ENCODE measurements at regions not wholly inside any gene's neighbourhood (a gene's known extent, or its start where the extent isn't known, plus 50 kb on each side); places are given as distances from the start of the nearest gene placed in this dataset.

DNA sequence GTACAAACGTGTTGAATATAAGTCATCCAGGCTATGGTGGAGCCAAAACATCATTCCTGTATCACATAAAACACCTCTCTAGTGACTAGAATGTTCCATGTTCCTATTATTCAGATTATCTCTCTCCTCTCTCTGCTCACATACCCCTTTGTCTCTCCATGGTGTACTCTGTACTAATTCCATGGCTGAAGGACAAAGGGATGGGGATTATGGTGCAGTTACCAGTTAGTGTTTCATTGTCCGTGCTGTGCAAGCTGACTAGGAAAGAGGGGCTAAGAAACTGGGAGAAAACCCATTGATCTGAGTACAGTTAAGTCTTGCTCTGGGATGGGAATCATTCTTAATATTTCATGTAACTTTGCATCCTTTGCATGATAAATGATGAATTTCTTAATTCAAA lies 397.4 kb upstream of the NOX3 start:
- Histone ChIP-seq H3K4me3 (ENCODE audit: low read length) (no peak overlapping the region), H3K4me2 (ENCODE audit: low read length) (no peak overlapping the region), H3F3A (ENCODE audit: insufficient read depth, low read length, poor library complexity, severe bottlenecking) (no peaks in the 10 kb centered on the region), H3K9me2 (ENCODE audit: insufficient read depth, low read length) (no peaks in the 10 kb centered on the region), H4K20me1 (ENCODE audit: insufficient read depth) (no peaks in the 10 kb centered on the region), H3K79me2 (replicated peaks; ENCODE audit: insufficient read depth, low read length) (no peaks in the 10 kb centered on the region), H3K36me3 (ENCODE audit: insufficient read depth, low read length) (no peaks in the 10 kb centered on the region), H3K9ac (ENCODE audit: low read length) (no peak overlapping the region), H3K9me3 (ENCODE audit: low read length) (no peaks in the 10 kb centered on the region), H3K27me3 (ENCODE audit: insufficient read depth, low read depth, low read length) (no peaks in the 10 kb centered on the region), H2AFZ (ENCODE audit: low read depth, low read length) (no peak overlapping the region), H3K27ac (ENCODE audit: low read length) (no peak overlapping the region)
- TF ChIP-seq POLR2AphosphoS5 (IDR thresholded peaks at IDR 0.05) = no peak

DNA sequence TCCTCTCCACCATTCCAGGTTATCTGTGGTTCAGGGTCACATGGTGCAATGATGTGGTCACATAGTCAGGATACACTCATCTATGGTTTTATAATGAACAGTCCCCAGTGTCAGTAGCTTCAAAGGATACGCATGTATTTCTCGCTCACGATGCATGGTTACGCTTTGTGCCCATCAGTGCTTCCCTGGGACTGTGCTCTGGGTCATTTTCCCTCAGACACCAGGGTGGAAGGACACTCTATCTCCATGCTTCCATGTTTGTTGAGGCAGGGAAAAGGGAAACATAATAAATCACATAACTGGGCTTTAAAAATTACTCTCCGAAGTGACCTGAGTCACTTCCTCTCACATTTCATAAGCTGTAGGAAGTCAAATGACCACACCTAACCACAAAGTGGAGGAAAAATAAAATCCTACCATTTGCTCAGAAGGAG lies 394.8 kb upstream of the NOX3 start:
- no peaks in the 10 kb centered on the region for H3K9me2 ChIP-seq (ENCODE audit: insufficient read depth, low read length)
- no peaks in the 10 kb centered on the region for H3F3A ChIP-seq (ENCODE audit: insufficient read depth, low read length, poor library complexity, severe bottlenecking)
- H3K27ac ChIP-seq (ENCODE audit: low read length) = no peak overlapping the region
- H3K36me3 ChIP-seq (ENCODE audit: insufficient read depth, low read length) = no peaks in the 10 kb centered on the region
- H2AFZ ChIP-seq (ENCODE audit: low read depth, low read length) = no peak overlapping the region
- H3K79me2 ChIP-seq (replicated peaks; ENCODE audit: insufficient read depth, low read length) = no peaks in the 10 kb centered on the region
- H3K4me2 ChIP-seq (ENCODE audit: low read length) = no peak overlapping the region
- H3K4me3 ChIP-seq (ENCODE audit: low read length) = no peak overlapping the region
- TF ChIP-seq EZH2 (IDR thresholded peaks at IDR 0.05; ENCODE audit: borderline replicate concordance, insufficient read depth, low read length, poor library complexity, severe bottlenecking) (no peak), POLR2AphosphoS5 (IDR thresholded peaks at IDR 0.05) (no peak), MXI1 (conservative IDR thresholded peaks at IDR 0.05; ENCODE audit: poor library complexity, severe bottlenecking) (no peak), RAD21 (conservative IDR thresholded peaks at IDR 0.05) (no peak), SMC3 (conservative IDR thresholded peaks at IDR 0.05; ENCODE audit: poor library complexity) (no peak), TAF1 (IDR thresholded peaks at IDR 0.05; ENCODE audit: low read depth) (no peak), EP300 (conservative IDR thresholded peaks at IDR 0.05; ENCODE audit: poor library complexity, severe bottlenecking) (no peak)
- TF ChIP-seq, protein P1, sequence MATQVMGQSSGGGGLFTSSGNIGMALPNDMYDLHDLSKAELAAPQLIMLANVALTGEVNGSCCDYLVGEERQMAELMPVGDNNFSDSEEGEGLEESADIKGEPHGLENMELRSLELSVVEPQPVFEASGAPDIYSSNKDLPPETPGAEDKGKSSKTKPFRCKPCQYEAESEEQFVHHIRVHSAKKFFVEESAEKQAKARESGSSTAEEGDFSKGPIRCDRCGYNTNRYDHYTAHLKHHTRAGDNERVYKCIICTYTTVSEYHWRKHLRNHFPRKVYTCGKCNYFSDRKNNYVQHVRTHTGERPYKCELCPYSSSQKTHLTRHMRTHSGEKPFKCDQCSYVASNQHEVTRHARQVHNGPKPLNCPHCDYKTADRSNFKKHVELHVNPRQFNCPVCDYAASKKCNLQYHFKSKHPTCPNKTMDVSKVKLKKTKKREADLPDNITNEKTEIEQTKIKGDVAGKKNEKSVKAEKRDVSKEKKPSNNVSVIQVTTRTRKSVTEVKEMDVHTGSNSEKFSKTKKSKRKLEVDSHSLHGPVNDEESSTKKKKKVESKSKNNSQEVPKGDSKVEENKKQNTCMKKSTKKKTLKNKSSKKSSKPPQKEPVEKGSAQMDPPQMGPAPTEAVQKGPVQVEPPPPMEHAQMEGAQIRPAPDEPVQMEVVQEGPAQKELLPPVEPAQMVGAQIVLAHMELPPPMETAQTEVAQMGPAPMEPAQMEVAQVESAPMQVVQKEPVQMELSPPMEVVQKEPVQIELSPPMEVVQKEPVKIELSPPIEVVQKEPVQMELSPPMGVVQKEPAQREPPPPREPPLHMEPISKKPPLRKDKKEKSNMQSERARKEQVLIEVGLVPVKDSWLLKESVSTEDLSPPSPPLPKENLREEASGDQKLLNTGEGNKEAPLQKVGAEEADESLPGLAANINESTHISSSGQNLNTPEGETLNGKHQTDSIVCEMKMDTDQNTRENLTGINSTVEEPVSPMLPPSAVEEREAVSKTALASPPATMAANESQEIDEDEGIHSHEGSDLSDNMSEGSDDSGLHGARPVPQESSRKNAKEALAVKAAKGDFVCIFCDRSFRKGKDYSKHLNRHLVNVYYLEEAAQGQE (IDR thresholded peaks at IDR 0.05; ENCODE audit: borderline replicate concordance) = no peak
- TF ChIP-seq, protein P2, sequence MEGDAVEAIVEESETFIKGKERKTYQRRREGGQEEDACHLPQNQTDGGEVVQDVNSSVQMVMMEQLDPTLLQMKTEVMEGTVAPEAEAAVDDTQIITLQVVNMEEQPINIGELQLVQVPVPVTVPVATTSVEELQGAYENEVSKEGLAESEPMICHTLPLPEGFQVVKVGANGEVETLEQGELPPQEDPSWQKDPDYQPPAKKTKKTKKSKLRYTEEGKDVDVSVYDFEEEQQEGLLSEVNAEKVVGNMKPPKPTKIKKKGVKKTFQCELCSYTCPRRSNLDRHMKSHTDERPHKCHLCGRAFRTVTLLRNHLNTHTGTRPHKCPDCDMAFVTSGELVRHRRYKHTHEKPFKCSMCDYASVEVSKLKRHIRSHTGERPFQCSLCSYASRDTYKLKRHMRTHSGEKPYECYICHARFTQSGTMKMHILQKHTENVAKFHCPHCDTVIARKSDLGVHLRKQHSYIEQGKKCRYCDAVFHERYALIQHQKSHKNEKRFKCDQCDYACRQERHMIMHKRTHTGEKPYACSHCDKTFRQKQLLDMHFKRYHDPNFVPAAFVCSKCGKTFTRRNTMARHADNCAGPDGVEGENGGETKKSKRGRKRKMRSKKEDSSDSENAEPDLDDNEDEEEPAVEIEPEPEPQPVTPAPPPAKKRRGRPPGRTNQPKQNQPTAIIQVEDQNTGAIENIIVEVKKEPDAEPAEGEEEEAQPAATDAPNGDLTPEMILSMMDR (IDR thresholded peaks at IDR 0.05; ENCODE audit: poor library complexity, severe bottlenecking) = no peak
- no peaks in the 10 kb centered on the region for H3K27me3 ChIP-seq (ENCODE audit: insufficient read depth, low read depth, low read length)
- no peak overlapping the region for H3K9ac ChIP-seq (ENCODE audit: low read length)
- H4K20me1 ChIP-seq (ENCODE audit: insufficient read depth) = no peaks in the 10 kb centered on the region
- H3K9me3 ChIP-seq (ENCODE audit: low read length) = no peaks in the 10 kb centered on the region

DNA sequence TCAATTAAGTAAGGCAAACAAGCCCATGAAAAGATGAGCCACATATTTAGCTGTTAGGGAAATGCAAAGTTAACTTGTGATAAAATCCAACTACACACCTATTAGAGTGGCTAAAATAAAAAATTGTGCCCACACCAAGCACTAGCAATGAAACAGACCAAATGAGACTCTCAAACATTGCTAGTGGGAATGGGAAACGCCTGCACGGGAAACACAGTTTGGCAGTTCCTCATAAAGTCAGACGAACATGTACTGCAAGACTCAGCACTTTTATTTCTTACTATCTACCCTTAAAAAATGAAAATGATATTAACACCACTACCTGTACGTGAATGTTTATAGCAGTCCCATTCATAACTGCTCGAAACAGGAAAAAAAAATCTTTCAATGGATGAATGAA lies 392.1 kb upstream of the NOX3 start:
- H2AFZ ChIP-seq (ENCODE audit: low read depth, low read length) = no peak overlapping the region
- H3F3A ChIP-seq (ENCODE audit: insufficient read depth, low read length, poor library complexity, severe bottlenecking) = no peaks in the 10 kb centered on the region
- no peak overlapping the region for H3K27ac ChIP-seq (ENCODE audit: low read length)
- H3K36me3 ChIP-seq (ENCODE audit: insufficient read depth, low read length) = no peaks in the 10 kb centered on the region
- H3K9me3 ChIP-seq (ENCODE audit: low read length) = no peaks in the 10 kb centered on the region
- H3K27me3 ChIP-seq (ENCODE audit: insufficient read depth, low read depth, low read length) = no peaks in the 10 kb centered on the region
- no peak overlapping the region for H3K4me2 ChIP-seq (ENCODE audit: low read length)
- TF ChIP-seq EP300 (conservative IDR thresholded peaks at IDR 0.05; ENCODE audit: poor library complexity, severe bottlenecking) (no peak), SMC3 (conservative IDR thresholded peaks at IDR 0.05; ENCODE audit: poor library complexity) (no peak), EZH2 (IDR thresholded peaks at IDR 0.05; ENCODE audit: borderline replicate concordance, insufficient read depth, low read length, poor library complexity, severe bottlenecking) (no peak), MXI1 (conservative IDR thresholded peaks at IDR 0.05; ENCODE audit: poor library complexity, severe bottlenecking) (no peak), POLR2AphosphoS5 (IDR thresholded peaks at IDR 0.05) (no peak), RAD21 (conservative IDR thresholded peaks at IDR 0.05) (no peak), TAF1 (IDR thresholded peaks at IDR 0.05; ENCODE audit: low read depth) (no peak)
- TF ChIP-seq, protein P1 (IDR thresholded peaks at IDR 0.05; ENCODE audit: borderline replicate concordance) = no peak
- TF ChIP-seq, protein P2 (IDR thresholded peaks at IDR 0.05; ENCODE audit: poor library complexity, severe bottlenecking) = no peak
- H3K79me2 ChIP-seq (replicated peaks; ENCODE audit: insufficient read depth, low read length) = no peaks in the 10 kb centered on the region
- H3K9ac ChIP-seq (ENCODE audit: low read length) = no peak overlapping the region
- H3K4me3 ChIP-seq (ENCODE audit: low read length) = no peak overlapping the region
- no peaks in the 10 kb centered on the region for H4K20me1 ChIP-seq (ENCODE audit: insufficient read depth)
- H3K9me2 ChIP-seq (ENCODE audit: insufficient read depth, low read length) = no peaks in the 10 kb centered on the region

Data from neural cell (in vitro differentiated cells).